NAMALWA (cell line): ENCODE measurements at regions not wholly inside any gene's neighbourhood (a gene's known extent, or its start where the extent isn't known, plus 50 kb on each side); places are given as distances from the start of the nearest gene placed in this dataset.

ENCODE experiments used
- DNase-seq: peaks from one replicate; pipeline ENCODE4 v3.0.0-alpha.2; 2015; ENCODE audit warnings: low spot score

GRCh38 chr7:46428295-46428694, 507.2 kb upstream of the IGFBP3 start:
- DNase-seq = no peak

GRCh38 chr7:46424934-46425333, 503.9 kb upstream of the IGFBP3 start:
- no peak for DNase-seq

GRCh38 chr7:46421441-46422230, 500.6 kb upstream of the IGFBP3 start:
- no peak for DNase-seq

- no peak for DNase-seq
These were observed 493.9 kb upstream of the IGFBP3 start for GRCh38 chr7:46414946-46415345.

- no peak for DNase-seq
These were observed 490.2 kb upstream of the IGFBP3 start for GRCh38 chr7:46411236-46411635.

GRCh38 chr7:46407125-46407524, 486.1 kb upstream of the IGFBP3 start:
- DNase-seq = no peak

- no peak for DNase-seq
These were observed 476.5 kb upstream of the IGFBP3 start for GRCh38 chr7:46397591-46397990.

- no peak for DNase-seq
These were observed 475.4 kb upstream of the IGFBP3 start for GRCh38 chr7:46396481-46396880.

- no peak for DNase-seq
These were observed 472.1 kb upstream of the IGFBP3 start for GRCh38 chr7:46393142-46393541.

- DNase-seq = no peak
These were observed 470.4 kb upstream of the IGFBP3 start for GRCh38 chr7:46391231-46392201.

- no peak for DNase-seq
These were observed 469.0 kb upstream of the IGFBP3 start for GRCh38 chr7:46390042-46390441.

- DNase-seq = no peak
These were observed 468.1 kb upstream of the IGFBP3 start for GRCh38 chr7:46389146-46389545.

- DNase-seq = no peak
These were observed 466.6 kb upstream of the IGFBP3 start for GRCh38 chr7:46387646-46388045.

GRCh38 chr7:46386428-46387399, 465.6 kb upstream of the IGFBP3 start:
- no peak for DNase-seq

- no peak for DNase-seq
These were observed 464.7 kb upstream of the IGFBP3 start for GRCh38 chr7:46385662-46386309.

GRCh38 chr7:46383605-46384004, 462.5 kb upstream of the IGFBP3 start:
- no peak for DNase-seq

- no peak for DNase-seq
These were observed 449.0 kb upstream of the IGFBP3 start for GRCh38 chr7:46369933-46370654.

- no peak for DNase-seq
These were observed 447.8 kb upstream of the IGFBP3 start for GRCh38 chr7:46368871-46369270.

GRCh38 chr7:46366526-46366925, 445.5 kb upstream of the IGFBP3 start:
- no peak for DNase-seq

- DNase-seq = no peak
These were observed 442.6 kb upstream of the IGFBP3 start for GRCh38 chr7:46363688-46364087.

- no peak for DNase-seq
These were observed 439.7 kb upstream of the IGFBP3 start for GRCh38 chr7:46360811-46361210.
